HepG2 (cell line): ENCODE measurements at regions not wholly inside any gene's neighbourhood (a gene's known extent, or its start where the extent isn't known, plus 50 kb on each side); places are given as distances from the start of the nearest gene placed in this dataset.

Source experiments
- ATAC-seq: fragments of 200-7000 bp; cut with Tn5 transposase; 3 replicates; pipeline ENCODE4 v1.9.1; 2020; ENCODE audit warnings: mild to moderate bottlenecking, moderate library complexity
- BruUV-seq: library from RNA; stranded (reverse); fragments of 400-500 nt; replicated peaks from 2 replicates; lab custom pipeline; 2021; lab: Mats Ljungman, UMichigan
- CTCF ChIA-PET: fragments of 300-600 bp; formaldehyde crosslinking; extraction: SDS; loops from one replicate; lab custom pipeline; 2021; ENCODE audit warnings: low total read pairs, inconsistent platforms, low intra/inter-chr PET ratio; lab: Yijun Ruan, JAX
- POLR2A ChIA-PET: fragments of 350-600 bp; sonication (Branson Sonifier 250); formaldehyde crosslinking; loops from one replicate; lab custom pipeline; 2020; ENCODE audit warnings: antibody characterized with exemption, inconsistent platforms; lab: Yijun Ruan, JAX
- DNase-seq: peaks from one replicate; pipeline ENCODE4 v3.0.0-alpha.2; 2015; ENCODE audit warnings: low spot score
- FAIRE-seq: peaks from 3 replicates; lab custom pipeline; 2011; peaks lifted over from hg19 to GRCh38; lab: Jason Lieb, UNC
- H2AFZ ChIP-seq: one replicate; pipeline ENCODE4 v1.6.1; 2011; ENCODE audit warnings: low read length, inconsistent platforms
- H3K27ac ChIP-seq: fragments of 300-600 bp; 3 replicates; pipeline ENCODE4 v1.8.0; 2011; ENCODE audit warnings: mixed run types, mild to moderate bottlenecking, mixed read lengths, low read length, inconsistent platforms; ENCODE audit not compliant: insufficient read depth; ENCODE audit errors: extremely low read length
- H3K27me3 ChIP-seq, 2 experiments: fragments of 200-600 bp in 1 of 2; 2 replicates in 1 of 2; 3 replicates in 1 of 2; pipeline versions ENCODE4 v1.6.0 to v1.8.0; 2011; ENCODE audit warnings: low read length in 2 of 2, mild to moderate bottlenecking in 2 of 2, moderate library complexity in 2 of 2, inconsistent platforms in 1 of 2; ENCODE audit not compliant: insufficient read depth in 2 of 2, control insufficient read depth in 1 of 2
- H3K36me3 ChIP-seq, 2 experiments: fragments of 200-600 bp in 1 of 2; replicated peaks in 1 of 2; 2 replicates in 1 of 2; 3 replicates in 1 of 2; pipeline versions ENCODE4 v1.5.1 to v1.8.0; 2011; ENCODE audit warnings: low read length in 2 of 2, inconsistent platforms in 1 of 2; ENCODE audit not compliant: insufficient read depth in 2 of 2, control insufficient read depth in 1 of 2
- H3K4me1 ChIP-seq: 2 replicates; pipeline ENCODE4 v1.5.1; 2012; ENCODE audit warnings: low read length, inconsistent platforms; ENCODE audit not compliant: insufficient read depth
- H3K4me2 ChIP-seq: 2 replicates; pipeline ENCODE4 v1.6.0; 2011; ENCODE audit warnings: low read depth, low read length, inconsistent platforms
- H3K4me3 ChIP-seq, 3 experiments: fragments of 200-600 bp in 1 of 3; sonication (generic), shearing (Covaris generic) in 1 of 3; replicated peaks in 1 of 3; 2 replicates each; pipeline ENCODE4 v1.5.1; 2011 to 2016; ENCODE audit warnings: low read length in 3 of 3, inconsistent platforms in 2 of 3, low read depth in 2 of 3, mild to moderate bottlenecking in 2 of 3, control low read depth in 1 of 3, mixed read lengths in 1 of 3; ENCODE audit not compliant: insufficient read depth in 1 of 3
- H3K79me2 ChIP-seq: one replicate; pipeline ENCODE4 v1.6.1; 2011; ENCODE audit warnings: low read length, inconsistent platforms; ENCODE audit not compliant: insufficient read depth
- H3K9ac ChIP-seq: 2 replicates; pipeline ENCODE4 v1.6.0; 2011; ENCODE audit warnings: mild to moderate bottlenecking, low read depth, low read length, inconsistent platforms; ENCODE audit not compliant: insufficient read depth
- H3K9me3 ChIP-seq: 2 replicates; pipeline ENCODE4 v1.5.1; 2012; ENCODE audit warnings: mild to moderate bottlenecking, low read length
- H4K20me1 ChIP-seq: 2 replicates; pipeline ENCODE4 v1.6.0; 2011; ENCODE audit warnings: inconsistent platforms, mild to moderate bottlenecking, low read length, moderate library complexity; ENCODE audit not compliant: insufficient read depth
- ARNT ChIP-seq: fragments of 450-650 bp; IDR thresholded peaks from 2 replicates; pipeline ENCODE4 v1.6.1; 2017
- JUN ChIP-seq: sonication (generic); formaldehyde crosslinking; IDR thresholded peaks from 2 replicates; pipeline ENCODE4 v1.4.0; 2020; ENCODE audit warnings: mild to moderate bottlenecking, missing genetic modification reagents
- JUNB ChIP-seq: sonication (generic); formaldehyde crosslinking; IDR thresholded peaks from 2 replicates; pipeline ENCODE4 v1.8.0; 2022; ENCODE audit warnings: missing genetic modification reagents, mild to moderate bottlenecking, borderline replicate concordance
- MIXL1 ChIP-seq: IDR thresholded peaks from 2 replicates; pipeline ENCODE4 v1.6.1; 2016
- NCOA1 ChIP-seq: sonication (generic); formaldehyde crosslinking; IDR thresholded peaks from 2 replicates; pipeline ENCODE4 v1.9.0; 2021; ENCODE audit warnings: missing genetic modification reagents
- NFE2 ChIP-seq: sonication (generic); formaldehyde crosslinking; IDR thresholded peaks from 2 replicates; pipeline ENCODE4 v1.4.0; 2020; ENCODE audit warnings: missing genetic modification reagents
- PAWR ChIP-seq: sonication (generic); formaldehyde crosslinking; IDR thresholded peaks from 2 replicates; pipeline ENCODE4 v1.4.0; 2020; ENCODE audit warnings: missing genetic modification reagents, mild to moderate bottlenecking, borderline replicate concordance
- ZBTB8A ChIP-seq: sonication (generic); formaldehyde crosslinking; IDR thresholded peaks from 2 replicates; pipeline ENCODE4 v1.4.0; 2020; ENCODE audit warnings: mild to moderate bottlenecking, low read depth, missing genetic modification reagents, borderline replicate concordance
- ZNF3 ChIP-seq: IDR thresholded peaks from 2 replicates; pipeline ENCODE4 v1.7.0; 2017; ENCODE audit warnings: inconsistent platforms
- ZNF512 ChIP-seq: sonication (generic); formaldehyde crosslinking; IDR thresholded peaks from 2 replicates; pipeline ENCODE4 v1.4.0; 2020; ENCODE audit warnings: mild to moderate bottlenecking, missing genetic modification reagents
- ZSCAN25 ChIP-seq: sonication (generic); formaldehyde crosslinking; IDR thresholded peaks from 2 replicates; pipeline ENCODE4 v1.8.0; 2022; ENCODE audit warnings: mild to moderate bottlenecking, missing genetic modification reagents
- WGBS: methylation state at CpG from one replicate; pipeline ENCODE4 v1.1.6; 2017; ENCODE audit warnings: low lambda C conversion rate; 5-methylcytosine and 5-hydroxymethylcytosine counted together
- in situ Hi-C: cut with HindIII; loops from 2 replicates; pipeline ENCODE4 v1.10.0; 2017; ENCODE audit warnings: low pct_unique_long_range_greater_than_20kb; ENCODE audit not compliant: extremely low pct_ligation_motif_present
- intact Hi-C: fragments of 100-400 bp; cut with micrococcal nuclease; formaldehyde crosslinking; loops from one replicate; pipeline ENCODE4 v1.10.0; 2022; ENCODE audit not compliant: unreplicated experiment

GRCh38 chr4:164239433-164239832, 514.5 kb upstream of the SMIM31 start:
- Histone ChIP-seq H3K79me2 (no peaks in the 10 kb centered on the region), H3K36me3 (no peaks in the 10 kb centered on the region), H3K27ac (no peak overlapping the region), H4K20me1 (no peaks in the 10 kb centered on the region), H3K9me3 (no peaks in the 10 kb centered on the region), H3K9ac (no peak overlapping the region), H3K4me1 (no peaks in the 10 kb centered on the region), H2AFZ (no peak overlapping the region), H3K4me2 (no peak overlapping the region), H3K4me3 (no peak overlapping the region), H3K27me3 (no peaks in the 10 kb centered on the region)
- DNase-seq: no peak
- intact Hi-C loops: no loop called here
- in situ Hi-C loops: no loop called here
- ChIA-PET CTCF (no interaction called here), POLR2A (no interaction called here)
- ATAC-seq: no peak
- no peak for FAIRE-seq
- no TSS peak for BruUV-seq
- TF ChIP-seq ZNF512 (no peak), ZBTB8A (CRISPR knock-in tag) (no peak)

- no peaks in the 10 kb centered on the region for H3K27me3 ChIP-seq
- no peak overlapping the region for H3K9ac ChIP-seq
- BruUV-seq: no TSS peak
- no peaks in the 10 kb centered on the region for H4K20me1 ChIP-seq
- no peak overlapping the region for H3K4me2 ChIP-seq
- DNase-seq (no peak), FAIRE-seq (no peak), ATAC-seq (no peak)
- ChIA-PET POLR2A (no interaction called here), CTCF (no interaction called here)
- in situ Hi-C loops: no loop called here
- no peak overlapping the region for H2AFZ ChIP-seq
- no peaks in the 10 kb centered on the region for H3K36me3 ChIP-seq
- no peaks in the 10 kb centered on the region for H3K4me1 ChIP-seq
- no peak overlapping the region for H3K27ac ChIP-seq
- WGBS: 0% methylated on average over 3 of the region's 3 CpGs
- H3K9me3 ChIP-seq: no peaks in the 10 kb centered on the region
- no peak overlapping the region for H3K4me3 ChIP-seq
- intact Hi-C loops: no loop called here
- TF ChIP-seq JUN (CRISPR knock-in tag) (no peak), MIXL1 (CRISPR knock-in tag) (no peak), PAWR (no peak), ZSCAN25 (CRISPR knock-in tag) (no peak), ZNF3 (CRISPR knock-in tag) (no peak), JUNB (CRISPR knock-in tag) (no peak), NCOA1 (CRISPR knock-in tag) (no peak), ARNT (no peak), NFE2 (CRISPR knock-in tag) (no peak)
- no peaks in the 10 kb centered on the region for H3K79me2 ChIP-seq
Measured at GRCh38 chr4:164239976-164240375, 514.0 kb upstream of the SMIM31 start.
